Middle frontal gyrus (tissue), 1 donor: ENCODE measurements at regions not wholly inside any gene's neighbourhood (a gene's known extent, or its start where the extent isn't known, plus 50 kb on each side); places are given as distances from the start of the nearest gene placed in this dataset.
"Not testable (repeated sequence)": the region's sequence is repeated elsewhere in the genome, so short reads cannot be mapped to it uniquely, and the experiment has no call there.

Experiments
- DNase-seq: peaks from one replicate; pipeline ENCODE4 v3.0.0-alpha.2; 2015; ENCODE audit warnings: low spot score; ENCODE audit errors: extremely low spot score

DNA sequence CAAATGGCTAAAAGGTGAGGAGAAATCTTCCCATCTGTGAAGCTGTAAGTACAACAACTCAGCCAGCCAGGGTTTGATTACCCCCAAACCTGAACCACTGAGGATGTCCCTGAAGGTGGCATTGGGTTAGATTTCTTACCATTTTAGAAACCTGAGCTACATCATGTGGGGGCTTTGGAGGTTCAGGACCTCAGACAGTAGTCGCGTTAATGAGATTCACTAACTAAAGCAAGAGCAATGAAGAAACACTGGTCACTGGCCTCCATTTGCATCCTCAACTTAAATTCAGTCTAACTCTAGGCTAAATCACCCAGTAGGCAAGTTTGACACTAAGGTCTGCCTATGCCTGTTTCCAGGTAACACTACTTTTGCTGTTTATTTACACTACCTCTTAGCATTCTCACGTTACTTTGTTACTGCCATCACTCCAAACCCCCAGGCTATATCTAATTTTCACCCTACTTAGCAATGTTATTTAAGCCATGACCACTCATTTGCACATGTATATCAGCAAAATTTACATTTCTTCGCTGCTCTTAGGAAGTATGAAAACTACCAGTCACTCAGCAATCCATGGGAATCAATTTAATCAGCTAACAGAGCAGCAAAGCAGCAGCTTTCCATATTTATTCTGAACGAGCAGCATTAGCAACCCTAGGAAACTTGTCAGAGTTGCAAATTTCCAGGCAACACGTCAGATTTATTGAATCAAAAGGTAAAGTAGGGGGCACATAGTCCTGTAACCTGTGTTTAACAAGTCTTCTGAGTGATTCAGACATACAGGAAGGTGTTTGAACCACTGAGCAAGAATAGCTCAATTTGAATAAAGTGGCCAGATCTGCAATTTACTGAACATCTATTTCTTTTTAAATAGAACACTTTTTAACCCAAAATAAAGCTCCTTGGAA lies 788.4 kb upstream of the SORCS1 start:
- no peak for DNase-seq

DNA sequence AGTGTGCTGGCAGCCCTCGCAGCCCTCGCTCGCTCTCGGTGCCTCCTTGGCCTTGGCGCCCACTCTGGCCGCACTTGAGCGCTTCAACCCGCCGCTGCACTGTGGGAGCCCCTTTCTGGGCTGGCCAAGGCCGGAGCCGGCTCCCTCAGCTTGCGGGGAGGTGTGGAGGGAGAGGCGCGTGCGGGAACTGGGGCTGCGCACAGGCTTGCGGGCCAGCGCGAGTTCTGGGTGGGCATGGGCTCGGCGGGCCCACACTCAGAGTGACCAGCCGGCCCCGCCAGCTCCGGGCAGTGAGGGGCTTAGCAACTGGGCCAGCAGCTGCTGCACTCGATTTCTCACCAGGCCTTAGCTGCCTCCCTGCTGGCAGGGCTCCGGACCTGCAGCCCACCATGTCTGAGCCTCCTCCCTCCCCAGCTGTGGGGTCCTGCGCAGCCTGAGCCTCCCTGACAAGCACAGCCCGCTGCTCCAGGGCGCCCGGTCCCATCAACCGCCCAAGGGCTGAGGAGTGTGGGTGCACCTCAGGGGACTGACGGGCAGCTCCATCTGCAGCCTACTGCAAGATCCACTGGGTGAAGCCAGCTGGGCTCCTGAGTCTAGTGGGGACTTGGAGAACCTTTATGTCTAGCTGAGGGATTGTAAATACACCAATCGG lies 786.0 kb upstream of the SORCS1 start:
- not testable (repeated sequence) for DNase-seq

- no peak for DNase-seq
Observed at GRCh38 chr10:107942826-107943225, 778.3 kb upstream of the SORCS1 start.

- DNase-seq, result no peak
Observed at GRCh38 chr10:107933076-107933475, 768.6 kb upstream of the SORCS1 start.

DNA sequence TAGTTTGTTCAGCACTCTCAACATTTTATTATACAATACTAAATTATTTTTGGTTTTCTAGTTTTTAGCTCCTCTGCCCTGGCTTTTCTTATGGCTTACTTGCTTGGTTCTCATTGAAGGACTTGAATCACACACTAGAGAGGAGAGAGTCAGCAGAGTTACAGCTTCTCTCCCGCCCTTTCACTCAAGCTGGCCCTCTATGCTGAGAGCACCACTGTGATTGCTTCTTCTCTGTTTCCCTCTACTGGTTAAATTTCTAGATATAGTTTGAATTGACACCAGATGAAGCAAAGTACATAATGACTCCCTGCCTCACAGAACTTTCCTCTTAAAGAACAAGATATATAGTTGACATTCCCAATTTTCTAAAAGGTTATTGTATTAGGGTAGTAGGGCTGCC lies 767.3 kb upstream of the SORCS1 start:
- no peak for DNase-seq

GRCh38 chr10:107930037-107930436 lies 765.5 kb upstream of the SORCS1 start:
- no peak for DNase-seq

DNA sequence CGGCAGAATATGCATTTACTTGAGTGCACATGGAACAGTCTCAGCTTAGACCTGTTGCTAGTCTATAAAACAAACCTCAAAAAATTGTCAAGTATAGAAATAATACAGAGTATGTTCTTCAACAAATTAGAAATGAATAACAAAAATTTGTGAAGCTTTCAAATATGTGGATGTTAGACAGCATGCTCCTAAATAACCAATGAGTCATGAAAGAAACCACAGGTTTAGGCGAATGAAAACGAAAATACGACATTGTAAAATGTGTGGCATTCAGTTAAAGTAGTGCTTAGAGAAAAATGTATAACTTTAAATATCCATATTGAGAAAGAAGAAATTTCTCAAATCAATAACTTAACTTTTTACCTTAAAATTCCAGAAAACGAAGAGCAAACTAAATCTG lies 760.0 kb upstream of the SORCS1 start:
- no peak for DNase-seq

GRCh38 chr10:107919626-107920235 lies 755.2 kb upstream of the SORCS1 start:
- no peak for DNase-seq

- no peak for DNase-seq
Observed at GRCh38 chr10:107918171-107918570, 753.7 kb upstream of the SORCS1 start.

- DNase-seq, result no peak
Observed at GRCh38 chr10:107915215-107915610, 750.7 kb upstream of the SORCS1 start.

DNA sequence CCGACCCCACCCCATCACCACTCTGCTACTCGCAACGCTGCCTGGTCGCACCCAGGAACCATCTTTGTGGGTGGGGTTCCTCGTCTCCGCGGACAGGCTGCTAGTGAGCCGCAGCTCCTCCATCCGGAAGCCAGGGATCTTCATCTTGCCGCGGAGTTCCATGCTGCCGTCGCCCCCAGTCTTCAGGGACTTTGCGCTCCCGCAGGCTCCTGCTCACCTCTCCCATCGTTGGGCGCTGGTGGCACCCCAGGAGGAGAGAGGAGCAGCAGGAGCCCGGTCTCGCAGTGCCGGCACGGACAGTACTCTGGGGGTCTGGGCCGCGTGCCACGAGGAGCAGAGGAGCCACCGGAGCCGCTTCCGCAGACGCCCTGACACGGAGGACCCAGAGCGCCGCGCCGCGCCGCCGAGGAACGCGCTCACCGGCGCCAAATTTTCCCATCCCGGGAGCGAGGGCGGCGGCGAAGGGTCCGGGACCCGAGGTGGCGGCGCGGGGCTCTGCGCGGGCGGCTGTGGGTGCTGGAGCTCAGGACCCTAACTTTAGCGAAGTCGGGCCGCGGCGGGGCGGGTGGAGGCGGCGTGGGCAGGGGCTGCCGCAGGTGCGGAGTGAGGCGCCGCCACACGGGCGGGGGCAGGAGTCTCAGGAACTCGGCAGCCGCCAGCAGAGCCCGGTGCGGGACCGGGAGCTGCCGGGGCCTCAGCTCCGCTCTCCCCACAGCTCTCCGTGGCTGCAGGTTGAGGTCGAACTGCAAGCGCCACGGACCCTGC lies 750.1 kb upstream of the SORCS1 start:
- DNase-seq, result no peak

DNA sequence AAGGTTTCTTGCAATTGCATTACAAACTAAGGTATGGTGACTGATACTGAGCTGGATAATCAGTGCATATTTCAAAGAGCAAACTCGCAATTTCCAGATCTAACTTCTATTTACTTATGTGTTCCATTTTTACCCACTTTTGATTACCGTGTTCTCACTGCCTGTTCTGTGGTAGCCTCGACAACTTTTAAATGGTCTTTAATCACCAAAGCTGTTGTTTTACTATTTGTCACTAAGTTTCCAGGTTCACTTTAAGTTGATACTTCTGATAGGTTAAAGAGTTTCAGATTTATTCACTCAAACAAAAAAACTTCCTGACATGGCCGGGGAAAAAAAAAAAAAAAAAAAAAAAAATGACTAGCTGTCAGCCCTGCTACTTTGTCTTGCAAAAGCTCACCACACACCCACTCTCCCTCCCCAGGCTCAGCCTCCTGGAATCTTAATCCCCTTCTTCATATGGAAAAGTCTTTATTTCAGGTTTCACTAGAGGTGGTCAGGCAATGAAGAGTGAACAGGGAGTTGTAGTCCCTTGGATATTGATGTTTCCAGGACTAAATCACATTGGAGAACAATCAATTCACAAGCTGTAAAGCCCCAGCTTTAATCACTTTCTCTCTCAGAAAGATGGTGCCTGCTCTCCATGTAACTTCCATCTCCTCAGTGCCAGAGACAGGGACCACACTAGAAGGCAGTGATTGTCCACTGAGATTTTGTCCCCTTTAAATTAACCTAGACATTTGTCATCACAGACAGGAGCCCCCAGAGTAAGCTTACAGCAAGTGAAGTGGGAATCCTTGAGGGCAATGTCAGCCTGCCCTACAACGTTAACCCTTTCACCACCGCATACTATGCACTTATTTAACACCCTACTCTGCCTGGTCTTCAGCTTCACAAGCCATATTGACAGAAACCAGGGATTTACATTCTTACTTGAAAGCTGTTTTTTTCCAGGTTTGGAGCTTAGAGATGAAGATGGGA lies 749.1 kb upstream of the SORCS1 start:
- DNase-seq, result no peak

DNA sequence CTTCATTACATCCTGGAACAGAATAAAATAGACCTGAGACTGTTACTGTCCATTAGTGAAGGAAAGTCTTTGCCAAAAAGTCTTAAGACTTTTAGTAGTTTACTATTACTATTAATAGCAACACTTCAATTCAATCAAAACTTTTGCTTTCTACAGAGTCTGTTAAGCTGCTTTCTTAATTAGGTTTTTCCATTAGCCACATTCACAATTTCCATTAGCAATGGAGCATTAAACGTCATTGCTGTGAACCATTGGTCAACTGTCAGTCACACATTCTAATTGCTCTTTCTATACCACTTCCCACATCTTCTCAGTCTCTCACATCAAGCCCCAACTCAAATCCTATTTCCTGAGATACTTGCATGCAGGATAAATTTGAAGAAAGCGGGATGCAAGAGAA lies 736.6 kb upstream of the SORCS1 start:
- no peak for DNase-seq

DNA sequence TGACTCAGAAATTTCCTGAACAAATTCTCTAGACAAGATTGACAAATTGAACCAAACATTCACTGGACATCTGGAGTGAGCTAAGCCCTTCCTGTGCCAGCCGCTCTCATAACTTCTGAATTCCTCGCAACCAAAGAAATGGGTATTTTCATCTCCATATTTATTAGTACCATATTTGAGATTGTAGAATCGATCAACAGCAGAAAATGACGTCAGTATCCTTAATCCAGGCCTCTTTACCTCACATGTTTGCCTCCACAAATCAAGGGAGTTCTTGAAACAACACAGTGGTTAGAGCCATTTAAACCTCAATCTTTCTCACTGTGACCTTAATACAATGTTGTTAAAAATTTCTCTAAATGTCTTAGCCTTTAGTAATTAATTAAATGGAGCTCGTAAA lies 735.6 kb upstream of the SORCS1 start:
- DNase-seq, result no peak

DNA sequence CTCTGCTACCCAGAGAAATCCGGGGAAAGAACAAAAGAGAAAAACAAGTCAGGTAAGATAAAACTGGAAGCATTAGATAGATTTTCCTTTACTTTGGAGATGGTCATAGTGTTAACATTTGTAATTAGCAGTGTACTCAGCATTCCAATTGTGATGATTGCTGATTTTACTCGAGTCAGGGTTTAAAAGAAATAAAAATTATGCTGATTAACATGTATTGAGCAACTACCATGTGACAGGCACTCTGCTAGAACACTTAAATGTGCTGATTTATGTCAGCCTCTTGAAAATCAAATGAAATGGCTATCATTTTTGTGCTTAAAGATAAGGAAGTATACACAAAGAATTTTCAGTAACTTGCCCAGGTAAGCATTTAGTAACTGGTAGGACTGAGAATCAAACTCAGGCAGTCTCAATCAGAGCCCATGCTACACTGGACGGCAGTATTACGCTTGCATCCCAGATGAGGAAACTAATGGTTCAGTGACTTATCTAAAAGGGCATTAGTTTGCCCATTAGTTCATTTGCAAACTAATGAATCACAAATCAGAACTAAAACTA lies 735.1 kb upstream of the SORCS1 start:
- no peak for DNase-seq

DNA sequence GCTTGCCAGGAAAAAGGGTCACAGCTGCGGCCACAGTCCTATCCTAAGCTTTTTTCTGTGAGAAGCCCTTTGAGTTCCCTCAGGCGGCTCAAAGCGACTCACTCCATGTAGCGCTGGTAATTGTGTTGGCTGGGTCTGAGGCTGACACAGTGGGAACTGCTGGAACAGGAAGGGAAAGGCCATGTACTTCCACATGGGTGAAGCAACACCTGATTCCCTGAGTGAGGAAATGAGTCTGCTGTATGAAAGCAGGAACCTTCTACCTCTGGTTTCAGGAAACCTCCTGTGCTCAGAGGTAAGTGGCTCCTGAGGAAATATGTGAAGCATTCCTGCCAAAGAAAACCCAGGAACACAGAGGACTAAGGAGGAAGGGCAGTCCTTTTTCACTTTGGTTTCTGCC lies 734.6 kb upstream of the SORCS1 start:
- no peak for DNase-seq

DNA sequence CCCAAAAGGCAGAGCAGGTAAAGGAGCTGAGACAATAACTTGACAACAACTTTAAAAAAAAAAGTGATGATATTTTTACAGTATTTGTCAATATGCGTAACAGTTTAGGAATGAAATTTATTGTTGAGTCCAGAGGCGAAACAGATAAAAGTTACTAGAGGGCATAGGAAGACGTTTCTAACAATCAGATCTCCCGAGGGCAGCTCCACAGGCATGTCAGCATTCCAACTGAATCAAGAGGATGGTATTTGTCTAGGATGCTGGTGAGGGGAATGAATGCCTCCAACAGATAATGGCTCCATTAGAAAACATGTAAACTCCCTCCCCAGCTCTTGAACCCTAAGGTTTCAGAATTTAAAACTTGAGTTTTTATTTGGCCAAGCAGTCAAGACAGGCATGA lies 733.9 kb upstream of the SORCS1 start:
- no peak for DNase-seq

DNA sequence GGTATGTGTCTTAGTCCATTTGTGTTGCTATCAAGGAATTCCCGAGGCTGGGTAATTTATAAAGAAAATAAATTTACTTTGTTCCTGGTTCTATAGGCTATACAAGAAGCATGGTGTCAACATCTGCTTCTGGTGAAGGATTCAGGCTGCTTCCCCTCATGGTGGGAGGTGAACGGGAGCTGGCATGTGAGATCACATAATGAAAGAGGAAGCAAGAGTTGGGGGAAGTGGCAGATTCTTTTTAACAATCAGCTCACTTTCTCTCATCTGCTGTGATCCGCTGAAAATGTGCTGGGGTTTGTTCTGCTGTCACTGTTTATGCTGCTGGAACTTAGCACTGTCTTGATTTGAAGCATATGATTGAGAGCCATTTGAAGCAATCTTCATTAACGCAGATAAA lies 730.0 kb upstream of the SORCS1 start:
- DNase-seq, result no peak

DNA sequence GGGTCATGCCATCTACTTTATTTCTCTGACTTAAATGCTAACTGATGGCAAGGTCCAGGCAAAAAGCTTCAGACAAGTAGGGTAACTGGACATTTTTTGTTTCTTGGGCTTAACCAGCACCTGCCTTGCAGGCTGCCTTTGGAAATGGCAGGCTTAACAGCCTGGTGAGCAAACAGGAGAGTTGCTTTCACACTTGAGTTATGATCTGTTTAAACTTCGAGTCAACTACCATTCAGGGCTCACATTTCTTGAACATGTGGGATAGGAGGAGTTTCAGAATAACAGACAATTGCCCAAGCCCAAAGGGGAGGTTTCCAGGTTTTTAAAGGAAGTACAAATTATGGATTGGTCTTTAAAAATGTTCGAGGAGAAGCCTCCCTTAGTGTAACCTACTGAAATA lies 724.6 kb upstream of the SORCS1 start:
- DNase-seq, result no peak

GRCh38 chr10:107880185-107880584 lies 715.7 kb upstream of the SORCS1 start:
- no peak for DNase-seq
